ENCODE measurements at regions not wholly inside any gene's neighbourhood (a gene's known extent, or its start where the extent isn't known, plus 50 kb on each side); places are given as distances from the start of the nearest gene placed in this dataset.

DNA sequence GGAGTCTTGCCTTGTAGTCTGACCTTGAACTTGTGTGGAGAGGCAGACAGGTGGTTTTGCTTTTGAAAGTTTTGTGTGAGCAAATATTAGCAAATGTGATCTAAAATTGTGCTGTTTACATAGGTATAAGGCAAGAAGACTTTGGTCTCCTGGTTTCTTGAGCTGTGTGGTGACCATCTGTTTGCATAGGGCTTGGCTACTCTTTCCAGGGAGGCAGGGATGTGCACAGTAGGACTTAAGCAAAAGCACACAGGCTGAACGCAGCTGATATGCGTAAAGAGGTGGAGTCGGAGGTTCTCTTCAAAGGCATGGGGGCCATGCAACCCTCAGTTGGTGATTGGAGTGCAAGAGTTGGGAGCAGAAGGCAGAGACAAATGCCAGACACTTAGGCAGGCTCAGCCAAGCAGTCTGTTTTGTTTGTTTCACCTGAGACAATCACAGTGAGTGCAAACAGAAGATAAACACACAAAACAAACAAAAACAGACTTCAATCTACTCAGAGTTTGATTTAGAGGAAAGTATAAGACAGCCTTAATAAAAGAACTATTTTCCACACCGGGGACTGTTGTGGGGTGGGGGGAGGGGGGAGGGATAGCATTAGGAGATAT, 744.2 kb downstream of the MTRR start:
- TF ChIP-seq, protein P1, sequence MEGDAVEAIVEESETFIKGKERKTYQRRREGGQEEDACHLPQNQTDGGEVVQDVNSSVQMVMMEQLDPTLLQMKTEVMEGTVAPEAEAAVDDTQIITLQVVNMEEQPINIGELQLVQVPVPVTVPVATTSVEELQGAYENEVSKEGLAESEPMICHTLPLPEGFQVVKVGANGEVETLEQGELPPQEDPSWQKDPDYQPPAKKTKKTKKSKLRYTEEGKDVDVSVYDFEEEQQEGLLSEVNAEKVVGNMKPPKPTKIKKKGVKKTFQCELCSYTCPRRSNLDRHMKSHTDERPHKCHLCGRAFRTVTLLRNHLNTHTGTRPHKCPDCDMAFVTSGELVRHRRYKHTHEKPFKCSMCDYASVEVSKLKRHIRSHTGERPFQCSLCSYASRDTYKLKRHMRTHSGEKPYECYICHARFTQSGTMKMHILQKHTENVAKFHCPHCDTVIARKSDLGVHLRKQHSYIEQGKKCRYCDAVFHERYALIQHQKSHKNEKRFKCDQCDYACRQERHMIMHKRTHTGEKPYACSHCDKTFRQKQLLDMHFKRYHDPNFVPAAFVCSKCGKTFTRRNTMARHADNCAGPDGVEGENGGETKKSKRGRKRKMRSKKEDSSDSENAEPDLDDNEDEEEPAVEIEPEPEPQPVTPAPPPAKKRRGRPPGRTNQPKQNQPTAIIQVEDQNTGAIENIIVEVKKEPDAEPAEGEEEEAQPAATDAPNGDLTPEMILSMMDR (conservative IDR thresholded peaks at IDR 0.05 in 1 of 2, IDR thresholded peaks at IDR 0.05 in 1 of 2; ENCODE audit: extremely low read depth in 1 of 2, insufficient read depth in 1 of 2, low read depth in 1 of 2, low read length in 2 of 2), result no peak
- TF ChIP-seq EZH2 (IDR thresholded peaks at IDR 0.05; ENCODE audit: borderline replicate concordance, low read length), result no peak
